ENCODE measurements at regions not wholly inside any gene's neighbourhood (a gene's known extent, or its start where the extent isn't known, plus 50 kb on each side); places are given as distances from the start of the nearest gene placed in this dataset.
"Not testable (repeated sequence)": the region's sequence is repeated elsewhere in the genome, so short reads cannot be mapped to it uniquely, and the experiment has no call there.

GRCh38 chr1:232871291-232871969, 66.2 kb downstream of the MAP10 start:
- TF ChIP-seq CTCF (conservative IDR thresholded peaks at IDR 0.05; ENCODE audit: low read depth, low read length); EZH2 (IDR thresholded peaks at IDR 0.05; ENCODE audit: borderline replicate concordance, low read depth, low read length, poor library complexity, severe bottlenecking): not testable (repeated sequence)

Measured in A673 (cell line).